ENCODE measurements at regions not wholly inside any gene's neighbourhood (a gene's known extent, or its start where the extent isn't known, plus 50 kb on each side); places are given as distances from the start of the nearest gene placed in this dataset.

- no peak for TF ChIP-seq CTCF (conservative IDR thresholded peaks at IDR 0.05; ENCODE audit: low read depth, low read length)
- DNase-seq (ENCODE audit: low read depth) = no peak
- H3K4me3 ChIP-seq (ENCODE audit: low read depth, low read length) = no peak overlapping the region
Observed at GRCh38 chr4:12421364-12421763, 992.7 kb upstream of the HS3ST1 start.

DNA sequence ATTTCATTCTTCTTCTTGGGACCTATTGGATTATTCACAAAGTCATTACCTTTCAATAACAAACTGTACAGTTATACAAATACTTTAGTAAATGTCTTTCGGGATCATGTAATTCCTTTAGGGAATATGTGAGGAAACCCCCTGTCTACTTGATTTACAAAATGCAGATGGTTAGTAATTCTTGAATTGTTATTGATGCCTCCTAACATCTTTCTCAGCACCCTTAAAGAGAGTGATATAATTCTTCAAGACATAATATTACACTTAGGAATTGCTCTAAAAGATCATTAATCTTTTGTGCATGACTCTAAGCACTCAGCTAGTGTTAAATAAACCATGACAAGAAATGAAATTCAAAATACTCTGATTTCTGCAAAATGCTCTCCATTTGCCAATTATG is 988.1 kb upstream of the HS3ST1 start:
- no peak for DNase-seq (ENCODE audit: low read depth)
- TF ChIP-seq CTCF (conservative IDR thresholded peaks at IDR 0.05; ENCODE audit: low read depth, low read length) = no peak
- no peak overlapping the region for H3K4me3 ChIP-seq (ENCODE audit: low read depth, low read length)

DNA sequence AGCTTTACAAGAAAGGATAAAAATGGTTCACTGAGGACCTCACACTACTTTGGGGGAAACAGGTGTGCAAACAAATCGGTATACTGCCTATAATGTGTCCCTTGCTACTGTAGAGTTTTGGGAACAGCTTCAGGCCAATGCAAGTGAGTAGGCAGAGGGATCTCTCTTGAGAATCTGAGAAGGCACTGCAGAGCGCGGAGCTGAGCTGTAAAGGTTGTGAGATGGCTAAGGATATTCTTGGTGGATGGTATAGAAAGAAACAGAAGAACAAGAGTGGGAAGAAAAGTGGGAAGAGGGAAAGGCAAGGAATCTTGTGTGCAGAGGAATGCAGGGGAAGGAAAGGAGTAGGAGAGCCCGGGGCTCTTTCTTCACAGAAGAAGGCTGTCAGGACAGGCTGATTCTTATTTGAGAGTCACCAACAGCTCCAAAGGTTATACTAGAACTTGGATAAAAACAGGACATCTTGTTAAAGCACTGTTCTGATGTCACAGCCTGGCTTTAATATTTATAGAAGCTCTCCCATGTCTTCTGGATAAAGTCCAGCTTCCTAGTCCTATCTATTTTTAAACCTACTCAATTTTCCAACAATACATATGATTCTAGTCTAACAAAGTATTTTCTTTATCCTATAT is 985.6 kb upstream of the HS3ST1 start:
- no peak for DNase-seq (ENCODE audit: low read depth)
- H3K4me3 ChIP-seq (ENCODE audit: low read depth, low read length) = no peak overlapping the region
- no peak for TF ChIP-seq CTCF (conservative IDR thresholded peaks at IDR 0.05; ENCODE audit: low read depth, low read length)

DNA sequence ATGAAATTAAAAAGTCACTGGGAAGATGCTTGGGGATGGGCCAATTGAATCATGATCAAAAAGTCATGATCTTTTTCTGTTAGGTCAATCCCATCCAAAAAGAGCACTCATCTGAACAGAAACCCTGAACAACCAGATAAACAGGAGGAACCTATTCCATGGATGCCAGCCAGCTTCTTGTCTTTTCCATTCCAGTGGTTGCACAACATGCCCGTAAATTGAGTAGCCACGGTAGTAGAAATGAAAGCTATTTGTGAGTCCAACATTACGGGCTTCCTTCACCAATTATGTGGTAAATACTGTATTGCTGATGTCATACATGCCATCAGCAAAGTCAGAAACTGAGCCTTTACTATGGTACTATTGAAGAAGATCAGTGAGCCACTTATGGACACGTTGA is 982.4 kb upstream of the HS3ST1 start:
- peak; percentile 41 for DNase-seq (ENCODE audit: low read depth)

DNA sequence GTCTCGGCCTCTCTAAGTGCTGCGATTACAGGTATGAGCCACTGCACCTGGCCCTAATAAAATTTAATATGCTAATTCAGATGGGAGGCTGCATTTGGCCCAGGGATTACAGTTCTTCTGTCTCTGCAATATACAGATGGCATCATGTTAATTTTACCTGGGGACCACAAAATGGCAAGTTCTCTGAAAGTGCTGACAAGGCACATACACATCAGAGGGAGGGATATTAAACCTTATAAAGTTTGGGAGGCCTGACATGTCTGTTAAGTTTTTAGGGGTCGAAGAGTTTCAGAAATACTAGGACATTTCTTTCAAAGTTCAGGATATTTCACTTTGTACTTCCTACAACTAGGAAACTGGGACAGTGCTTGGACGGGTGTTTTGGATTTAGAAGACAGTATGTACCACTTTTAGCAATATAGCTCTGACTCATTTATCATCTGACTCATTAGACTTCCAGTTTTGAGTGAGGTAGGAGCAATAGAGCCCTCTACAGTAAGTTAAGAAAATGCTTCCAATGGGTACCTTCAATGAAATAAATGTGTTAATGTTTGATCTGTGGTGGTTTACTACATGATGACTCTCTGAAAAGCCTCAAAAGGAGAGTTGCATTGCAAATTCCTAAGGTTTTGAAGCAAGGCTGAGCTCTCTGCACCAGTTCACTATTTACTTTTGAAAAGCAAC is 981.0 kb upstream of the HS3ST1 start:
- TF ChIP-seq CTCF (conservative IDR thresholded peaks at IDR 0.05; ENCODE audit: low read depth, low read length) = peak; percentile 46
- no peak overlapping the region for H3K4me3 ChIP-seq (ENCODE audit: low read depth, low read length)
- peak; percentile 71 for DNase-seq (ENCODE audit: low read depth)

More for the DNA sequence above, 982.4 kb upstream of the HS3ST1 start:
- no peak for TF ChIP-seq CTCF (conservative IDR thresholded peaks at IDR 0.05; ENCODE audit: low read depth, low read length)
- H3K4me3 ChIP-seq (ENCODE audit: low read depth, low read length) = no peak overlapping the region

DNA sequence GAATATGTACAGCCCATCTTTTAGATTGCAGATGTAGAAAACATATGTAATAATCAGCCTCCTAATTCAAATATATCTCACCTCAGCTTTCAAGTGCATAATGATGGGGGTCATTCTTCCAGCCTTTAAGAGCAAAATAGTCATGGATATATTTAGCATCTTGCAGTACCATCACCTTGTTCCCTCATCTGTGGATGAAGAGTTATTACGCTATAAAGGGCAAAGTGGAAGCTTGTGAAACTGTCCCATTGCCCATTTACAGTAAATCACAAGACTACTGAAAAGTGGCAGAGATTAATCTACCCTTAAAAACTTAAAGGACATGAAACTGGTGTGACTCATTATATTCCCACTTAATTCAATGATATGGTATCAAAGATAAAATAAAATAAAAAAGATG is 979.7 kb upstream of the HS3ST1 start:
- no peak for DNase-seq (ENCODE audit: low read depth)
- no peak for TF ChIP-seq CTCF (conservative IDR thresholded peaks at IDR 0.05; ENCODE audit: low read depth, low read length)
- no peak overlapping the region for H3K4me3 ChIP-seq (ENCODE audit: low read depth, low read length)

- TF ChIP-seq CTCF (conservative IDR thresholded peaks at IDR 0.05; ENCODE audit: low read depth, low read length) = no peak
- DNase-seq (ENCODE audit: low read depth) = no peak
Observed at GRCh38 chr4:12403175-12403574, 974.5 kb upstream of the HS3ST1 start.

More at GRCh38 chr4:12403175-12403574, 974.5 kb upstream of the HS3ST1 start:
- H3K4me3 ChIP-seq (ENCODE audit: low read depth, low read length) = no peak overlapping the region

Data from epithelial cell of proximal tubule (primary cell).